H1 (cell line): ENCODE measurements at regions not wholly inside any gene's neighbourhood (a gene's known extent, or its start where the extent isn't known, plus 50 kb on each side); places are given as distances from the start of the nearest gene placed in this dataset.

Experiments
- CTCF ChIA-PET: fragments of 300-600 bp; sonication (Branson Sonifier 250); formaldehyde crosslinking; loops from one replicate; lab custom pipeline; 2021; ENCODE audit not compliant: partially characterized antibody; lab: Charles Lee
- POLR2A ChIA-PET: fragments of 300-600 bp; sonication (Branson Sonifier 250); formaldehyde crosslinking; loops from one replicate; lab custom pipeline; 2021; ENCODE audit warnings: inconsistent platforms; ENCODE audit not compliant: partially characterized antibody; lab: Charles Lee
- DNase-seq, 2 experiments: peaks; one replicate each; pipeline versions ENCODE4 v3.0.0 to v3.0.0-alpha.2; 2010 to 2022; ENCODE audit warnings: low spot score in 2 of 2, low read depth in 1 of 2, mixed read lengths in 1 of 2
- FAIRE-seq: peaks from 2 replicates; lab custom pipeline; 2011; peaks lifted over from hg19 to GRCh38; lab: Jason Lieb, UNC
- H2AFZ ChIP-seq: 2 replicates; pipeline ENCODE4 v1.8.1; 2012; ENCODE audit warnings: low read length, inconsistent platforms
- H2AK5ac ChIP-seq: 2 replicates; pipeline ENCODE4 v1.6.1; 2013; ENCODE audit warnings: low read depth, low read length
- H2BK120ac ChIP-seq: replicated peaks from 2 replicates; pipeline ENCODE3; 2013; ENCODE audit warnings: low read depth, low read length, inconsistent platforms
- H2BK12ac ChIP-seq: 2 replicates; pipeline ENCODE4 v1.6.1; 2013; ENCODE audit warnings: low read depth, low read length
- H2BK15ac ChIP-seq: 2 replicates; pipeline ENCODE4 v1.6.1; 2013; ENCODE audit warnings: low read length
- H2BK20ac ChIP-seq: 2 replicates; pipeline ENCODE4 v1.6.1; 2013; ENCODE audit warnings: low read length
- H2BK5ac ChIP-seq: 2 replicates; pipeline ENCODE4 v1.6.1; 2013; ENCODE audit warnings: low read depth, low read length
- H3K14ac ChIP-seq: 2 replicates; pipeline ENCODE4 v1.6.1; 2013; ENCODE audit warnings: inconsistent platforms; ENCODE audit not compliant: insufficient read length
- H3K18ac ChIP-seq: 2 replicates; pipeline ENCODE4 v1.6.1; 2013; ENCODE audit warnings: low read length; ENCODE audit errors: extremely low read depth
- H3K23ac ChIP-seq: 2 replicates; pipeline ENCODE4 v1.6.1; 2013; ENCODE audit warnings: inconsistent platforms; ENCODE audit not compliant: insufficient read length
- H3K23me2 ChIP-seq: 2 replicates; pipeline ENCODE4 v1.6.1; 2013; ENCODE audit warnings: low read depth, low read length
- H3K27ac ChIP-seq: 2 replicates; pipeline ENCODE4 v1.6.1; 2011; ENCODE audit warnings: low read depth, low read length, inconsistent platforms
- H3K27me3 ChIP-seq, 4 experiments: replicated peaks in 1 of 4; 1 replicate in 1 of 4; 2 replicates in 3 of 4; pipeline versions ENCODE4 v1.6.1 to v1.8.1; 2011 to 2013; ENCODE audit warnings: low read length in 3 of 4, mild to moderate bottlenecking in 3 of 4, inconsistent platforms in 2 of 4, mixed read lengths in 2 of 4, moderate library complexity in 1 of 4; ENCODE audit not compliant: control insufficient read depth in 3 of 4, insufficient read depth in 3 of 4; ENCODE audit errors: extremely low read depth in 1 of 4
- H3K36me3 ChIP-seq, 4 experiments: 2 replicates each; pipeline versions ENCODE4 v1.6.1 to v1.8.1; 2011 to 2013; ENCODE audit warnings: mild to moderate bottlenecking in 4 of 4, low read length in 3 of 4, moderate library complexity in 2 of 4, control low read depth in 1 of 4, inconsistent platforms in 1 of 4; ENCODE audit not compliant: insufficient read depth in 4 of 4, control insufficient read depth in 2 of 4
- H3K4ac ChIP-seq: replicated peaks from 2 replicates; pipeline ENCODE3; 2013; ENCODE audit warnings: low read length, low read depth, mixed read lengths, inconsistent platforms; ENCODE audit not compliant: insufficient read length
- H3K4me1 ChIP-seq, 4 experiments: replicated peaks in 1 of 4; 1 replicate in 1 of 4; 2 replicates in 3 of 4; pipeline versions ENCODE4 v1.6.1 to v1.8.1; 2011 to 2013; ENCODE audit warnings: low read length in 3 of 4, inconsistent platforms in 2 of 4, mixed read lengths in 1 of 4; ENCODE audit not compliant: insufficient read depth in 4 of 4, control insufficient read depth in 3 of 4
- H3K4me2 ChIP-seq, 2 experiments: 2 replicates each; pipeline versions ENCODE4 v1.6.1 to v1.8.1; 2011 to 2013; ENCODE audit warnings: low read depth in 2 of 2, low read length in 2 of 2, control low read depth in 1 of 2, inconsistent platforms in 1 of 2, mild to moderate bottlenecking in 1 of 2; ENCODE audit not compliant: insufficient read depth in 1 of 2
- H3K4me3 ChIP-seq, 4 experiments: fragments of 200-600, 300-600 bp in 1 of 4; sonication (generic), shearing (Covaris generic), sonication (Bioruptor Twin) in 1 of 4; 2 replicates each; pipeline versions ENCODE4 v1.5.1 to v1.8.1; 2011 to 2016; ENCODE audit warnings: low read length in 4 of 4, low read depth in 3 of 4, control low read depth in 2 of 4, inconsistent platforms in 2 of 4, mild to moderate bottlenecking in 2 of 4, mixed read lengths in 1 of 4, moderate library complexity in 1 of 4; ENCODE audit not compliant: insufficient read depth in 2 of 4; ENCODE audit errors: extremely low read depth in 1 of 4
- H3K56ac ChIP-seq: replicated peaks from 2 replicates; pipeline ENCODE3; 2013; ENCODE audit warnings: low read depth, mild to moderate bottlenecking, mixed read lengths, low read length, inconsistent platforms; ENCODE audit not compliant: insufficient read length
- H3K79me1 ChIP-seq: 2 replicates; pipeline ENCODE4 v1.6.1; 2013; ENCODE audit warnings: low read depth, low read length, control low read depth
- H3K79me2 ChIP-seq, 2 experiments: 2 replicates each; pipeline versions ENCODE4 v1.6.1 to v1.8.1; 2012 to 2013; ENCODE audit warnings: low read length in 2 of 2, mild to moderate bottlenecking in 2 of 2, inconsistent platforms in 1 of 2; ENCODE audit not compliant: insufficient read depth in 2 of 2, control insufficient read depth in 1 of 2
- H3K9ac ChIP-seq, 4 experiments: replicated peaks in 1 of 4; 1 replicate in 1 of 4; 2 replicates in 3 of 4; pipeline versions ENCODE4 v1.6.1 to v1.8.1; 2011 to 2013; ENCODE audit warnings: low read depth in 3 of 4, low read length in 3 of 4, control low read depth in 2 of 4, mild to moderate bottlenecking in 2 of 4, moderate library complexity in 2 of 4, inconsistent platforms in 1 of 4; ENCODE audit errors: extremely low read depth in 1 of 4
- H3K9me3 ChIP-seq, 2 experiments: 2 replicates each; pipeline versions ENCODE4 v1.6.1 to v1.8.1; 2012 to 2013; ENCODE audit warnings: mild to moderate bottlenecking in 2 of 2, moderate library complexity in 2 of 2, control low read depth in 1 of 2, inconsistent platforms in 1 of 2, low read depth in 1 of 2, low read length in 1 of 2, mixed read lengths in 1 of 2; ENCODE audit not compliant: insufficient read depth in 2 of 2
- H4K20me1 ChIP-seq, 2 experiments: replicated peaks in 1 of 2; 2 replicates each; pipeline versions ENCODE3 to v1.8.1; 2011 to 2013; ENCODE audit warnings: inconsistent platforms in 2 of 2, low read length in 2 of 2, mild to moderate bottlenecking in 1 of 2; ENCODE audit not compliant: insufficient read depth in 2 of 2, control insufficient read depth in 1 of 2
- H4K5ac ChIP-seq: 2 replicates; pipeline ENCODE4 v1.6.1; 2013; ENCODE audit warnings: low read length, low read depth, mixed read lengths, inconsistent platforms; ENCODE audit not compliant: insufficient read length
- H4K8ac ChIP-seq: 2 replicates; pipeline ENCODE4 v1.8.0; 2013; ENCODE audit warnings: mild to moderate bottlenecking, moderate library complexity, low read length, inconsistent platforms; ENCODE audit not compliant: insufficient read depth; ENCODE audit errors: extremely low read depth
- H4K91ac ChIP-seq: replicated peaks from 2 replicates; pipeline ENCODE3; 2013; ENCODE audit warnings: low read length, mixed read lengths, inconsistent platforms; ENCODE audit not compliant: insufficient read length
- ASH2L ChIP-seq: fragments of 200-600, 300-600 bp; sonication (generic); IDR thresholded peaks from one replicate; pipeline ENCODE4 v1.7.1; 2017; ENCODE audit warnings: low read length
- BCL11A ChIP-seq, 2 experiments: IDR thresholded peaks; one replicate each; pipeline ENCODE4 v1.6.1; 2011; ENCODE audit warnings: low read depth in 2 of 2, low read length in 2 of 2, mild to moderate bottlenecking in 2 of 2
- EZH2 ChIP-seq: fragments of 200-600 bp; sonication (generic); IDR thresholded peaks from 2 replicates; pipeline ENCODE4 v1.7.1; 2012; ENCODE audit warnings: low read depth, mild to moderate bottlenecking, moderate library complexity, low read length, inconsistent platforms; ENCODE audit not compliant: severe bottlenecking
- FOSL1 ChIP-seq: IDR thresholded peaks from 2 replicates; pipeline ENCODE4 v1.6.1; 2011; ENCODE audit warnings: mild to moderate bottlenecking, low read depth, low read length, moderate library complexity; ENCODE audit not compliant: insufficient read depth
- HDAC2 ChIP-seq, 2 experiments: fragments of 300-600 bp in 1 of 2; sonication (generic) in 1 of 2; IDR thresholded peaks; 2 replicates each; pipeline ENCODE4 v1.6.1; 2011 to 2012; ENCODE audit warnings: low read depth in 2 of 2, low read length in 2 of 2, mild to moderate bottlenecking in 2 of 2, moderate library complexity in 2 of 2, borderline replicate concordance in 1 of 2, inconsistent platforms in 1 of 2
- HDAC6 ChIP-seq: IDR thresholded peaks from one replicate; pipeline ENCODE4 v1.7.1; 2012; ENCODE audit warnings: low read depth, mild to moderate bottlenecking, inconsistent platforms, low read length, moderate library complexity
- NANOG ChIP-seq: IDR thresholded peaks from 2 replicates; pipeline ENCODE4 v1.6.1; 2011; ENCODE audit warnings: low read length, low read depth, mild to moderate bottlenecking, inconsistent platforms; ENCODE audit not compliant: insufficient read depth, poor library complexity, severe bottlenecking
- SIX5 ChIP-seq: IDR thresholded peaks from 2 replicates; pipeline ENCODE4 v1.6.1; 2011; ENCODE audit warnings: mild to moderate bottlenecking, low read depth, low read length
- TAF1 ChIP-seq: IDR thresholded peaks from 2 replicates; pipeline ENCODE4 v1.6.1; 2011; ENCODE audit warnings: mild to moderate bottlenecking, low read depth, low read length
- TEAD4 ChIP-seq: IDR thresholded peaks from 2 replicates; pipeline ENCODE4 v1.6.1; 2012; ENCODE audit warnings: low read depth, low read length, inconsistent platforms, mixed read lengths
- YY1 ChIP-seq: IDR thresholded peaks from 2 replicates; pipeline ENCODE4 v1.6.1; 2011; ENCODE audit warnings: low read depth, mild to moderate bottlenecking, low read length

DNA sequence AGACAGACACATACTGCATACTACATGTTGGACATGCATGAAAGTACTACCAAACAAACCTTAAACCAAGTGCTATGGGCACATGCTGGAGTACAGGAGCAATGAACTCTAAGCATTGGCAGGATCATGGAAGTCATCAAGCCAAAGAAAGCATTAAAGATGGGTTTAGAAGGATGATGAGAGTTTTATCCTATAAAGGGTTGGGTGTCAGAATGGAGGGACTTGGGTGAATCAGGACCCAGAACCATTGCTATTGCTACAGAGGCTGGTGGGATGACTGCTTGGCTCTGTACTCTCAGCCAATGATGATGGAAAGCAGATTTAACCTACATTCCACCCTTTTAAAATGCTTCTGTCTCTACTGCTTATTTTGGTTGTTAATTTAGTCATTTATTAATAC, 233.9 kb upstream of the EDA2R start:
- Histone ChIP-seq H2BK15ac (no peak overlapping the region), H4K20me1 (no peaks in the 10 kb centered on the region), H2BK120ac (no peak overlapping the region), H2AFZ (no peak overlapping the region)
- no peak for DNase-seq
- TF ChIP-seq YY1 (no peak), TAF1 (no peak), NANOG (no peak), ASH2L (no peak), TEAD4 (no peak), HDAC2 (IDR thresholded peaks at IDR 0.05; ENCODE audit: borderline replicate concordance in 1 of 2, low read depth in 2 of 2, low read length in 2 of 2) (no peak), BCL11A (IDR thresholded peaks at IDR 0.05; ENCODE audit: low read depth in 2 of 2, low read length in 2 of 2) (no peak), HDAC6 (no peak), EZH2 (no peak), SIX5 (no peak), FOSL1 (no peak)
- TF ChIP-seq, all 59 proteins: peak for 0
- Histone ChIP-seq H2AK5ac (no peak overlapping the region), H4K8ac (no peak overlapping the region), H3K14ac (no peak overlapping the region), H3K4me3 (no peak overlapping the region), H2BK20ac (no peak overlapping the region), H3K23me2 (no peaks in the 10 kb centered on the region), H3K4ac (no peak overlapping the region), H2BK12ac (no peak overlapping the region), H3K9me3 (no peaks in the 10 kb centered on the region), H3K23ac (no peak overlapping the region), H3K36me3 (no peaks in the 10 kb centered on the region), H3K4me1 (no peaks in the 10 kb centered on the region), H3K27me3 (no peaks in the 10 kb centered on the region), H3K9ac (no peak overlapping the region), H3K18ac (no peak overlapping the region), H3K27ac (no peak overlapping the region), H3K79me1 (no peaks in the 10 kb centered on the region), H2BK5ac (no peak overlapping the region), H3K56ac (no peak overlapping the region), H4K5ac (no peak overlapping the region), H3K79me2 (no peaks in the 10 kb centered on the region), H3K4me2 (no peak overlapping the region), H4K91ac (no peak overlapping the region)
- ChIA-PET CTCF (no interaction called here), POLR2A (no interaction called here)
- FAIRE-seq: no peak
